ENCODE measurements at regions not wholly inside any gene's neighbourhood (a gene's known extent, or its start where the extent isn't known, plus 50 kb on each side); places are given as distances from the start of the nearest gene placed in this dataset.

- Histone ChIP-seq H3F3A (ENCODE audit: low read depth) (no peaks in the 10 kb centered on the region), H4K20me1 (ENCODE audit: low read depth) (no peaks in the 10 kb centered on the region), H3K9me3 (ENCODE audit: low read depth) (no peaks in the 10 kb centered on the region), H3K9ac (no peak overlapping the region), H3K4me1 (peaks cover 5% of the 10 kb centered on the region), H3K4me3 (no peak overlapping the region), H3K36me3 (no peaks in the 10 kb centered on the region), H2AFZ (replicated peaks) (no peak overlapping the region), H3K79me2 (ENCODE audit: low read depth) (no peaks in the 10 kb centered on the region), H3K27me3 (no peaks in the 10 kb centered on the region), H3K27ac (no peak overlapping the region), H3K4me2 (no peak overlapping the region)
- DNase-seq (ENCODE audit: low spot score): no peak
- H3K36me3 Mint-ChIP-seq: no peaks in the 10 kb centered on the region
- peaks cover 3% of the 10 kb centered on the region for H3K4me1 Mint-ChIP-seq
- TF ChIP-seq EZH2phosphoT487 (IDR thresholded peaks at IDR 0.05) (no peak), EZH2 (IDR thresholded peaks at IDR 0.05) (no peak), CTCF (IDR thresholded peaks at IDR 0.05) (no peak)
- H3K27ac Mint-ChIP-seq: no peak overlapping the region
- H3K4me3 Mint-ChIP-seq: no peak overlapping the region
- no peaks in the 10 kb centered on the region for H3K9me3 Mint-ChIP-seq
- H3K27me3 Mint-ChIP-seq (ENCODE audit: insufficient read depth, low read depth): no peaks in the 10 kb centered on the region
Observed at GRCh38 chr18:45250479-45250878, 364.8 kb upstream of the SLC14A2 start.

GRCh38 chr18:45251236-45251635 lies 364.0 kb upstream of the SLC14A2 start:
- Histone ChIP-seq H3K9me3 (ENCODE audit: low read depth) (no peaks in the 10 kb centered on the region), H2AFZ (replicated peaks) (no peak overlapping the region), H3K4me2 (no peak overlapping the region), H3K4me3 (no peak overlapping the region), H3K27ac (no peak overlapping the region), H3K4me1 (peaks cover 7% of the 10 kb centered on the region), H3K79me2 (ENCODE audit: low read depth) (no peaks in the 10 kb centered on the region), H3F3A (ENCODE audit: low read depth) (no peaks in the 10 kb centered on the region), H3K9ac (no peak overlapping the region), H3K36me3 (no peaks in the 10 kb centered on the region), H3K27me3 (no peaks in the 10 kb centered on the region), H4K20me1 (ENCODE audit: low read depth) (no peaks in the 10 kb centered on the region)
- Mint-ChIP-seq H3K27me3 (ENCODE audit: insufficient read depth, low read depth) (no peaks in the 10 kb centered on the region), H3K4me3 (no peak overlapping the region), H3K27ac (no peak overlapping the region), H3K36me3 (no peaks in the 10 kb centered on the region), H3K4me1 (peaks cover 3% of the 10 kb centered on the region), H3K9me3 (no peaks in the 10 kb centered on the region)
- DNase-seq (ENCODE audit: low spot score): no peak
- TF ChIP-seq EZH2phosphoT487 (IDR thresholded peaks at IDR 0.05) (no peak), EZH2 (IDR thresholded peaks at IDR 0.05) (no peak), CTCF (IDR thresholded peaks at IDR 0.05) (no peak)

- no peaks in the 10 kb centered on the region for H3K9me3 Mint-ChIP-seq
- H3K27me3 Mint-ChIP-seq (ENCODE audit: insufficient read depth, low read depth): no peaks in the 10 kb centered on the region
- Histone ChIP-seq H3K36me3 (no peaks in the 10 kb centered on the region), H3K4me1 (peaks cover 7% of the 10 kb centered on the region), H3K4me3 (no peak overlapping the region), H3K27ac (no peak overlapping the region), H3K79me2 (ENCODE audit: low read depth) (no peaks in the 10 kb centered on the region), H3K4me2 (no peak overlapping the region), H2AFZ (replicated peaks) (no peak overlapping the region), H3K9me3 (ENCODE audit: low read depth) (no peaks in the 10 kb centered on the region), H3K9ac (no peak overlapping the region), H4K20me1 (ENCODE audit: low read depth) (no peaks in the 10 kb centered on the region), H3K27me3 (no peaks in the 10 kb centered on the region), H3F3A (ENCODE audit: low read depth) (no peaks in the 10 kb centered on the region)
- TF ChIP-seq EZH2 (IDR thresholded peaks at IDR 0.05) (no peak), CTCF (IDR thresholded peaks at IDR 0.05) (no peak), EZH2phosphoT487 (IDR thresholded peaks at IDR 0.05) (no peak)
- H3K27ac Mint-ChIP-seq: no peak overlapping the region
- no peak overlapping the region for H3K4me3 Mint-ChIP-seq
- H3K36me3 Mint-ChIP-seq: no peaks in the 10 kb centered on the region
- H3K4me1 Mint-ChIP-seq: peaks cover 3% of the 10 kb centered on the region
- DNase-seq (ENCODE audit: low spot score): no peak
Observed at GRCh38 chr18:45252474-45252873, 362.8 kb upstream of the SLC14A2 start.
